ENCODE measurements at regions not wholly inside any gene's neighbourhood (a gene's known extent, or its start where the extent isn't known, plus 50 kb on each side); places are given as distances from the start of the nearest gene placed in this dataset.

- DNase-seq (ENCODE audit: low read depth) = no peak
- no peak for TF ChIP-seq POLR2A (IDR thresholded peaks at IDR 0.05; ENCODE audit: extremely low read depth, insufficient read length)
- no peak for TF ChIP-seq MAX (IDR thresholded peaks at IDR 0.05; ENCODE audit: low read depth, low read length)
- no peak for TF ChIP-seq CTCF (IDR thresholded peaks at IDR 0.05; ENCODE audit: low read depth, low read length)
- no peak for TF ChIP-seq MYC (IDR thresholded peaks at IDR 0.05; ENCODE audit: low read depth, low read length)
Measured at GRCh38 chr18:67650686-67651385, 134.3 kb upstream of the DSEL start.

DNA sequence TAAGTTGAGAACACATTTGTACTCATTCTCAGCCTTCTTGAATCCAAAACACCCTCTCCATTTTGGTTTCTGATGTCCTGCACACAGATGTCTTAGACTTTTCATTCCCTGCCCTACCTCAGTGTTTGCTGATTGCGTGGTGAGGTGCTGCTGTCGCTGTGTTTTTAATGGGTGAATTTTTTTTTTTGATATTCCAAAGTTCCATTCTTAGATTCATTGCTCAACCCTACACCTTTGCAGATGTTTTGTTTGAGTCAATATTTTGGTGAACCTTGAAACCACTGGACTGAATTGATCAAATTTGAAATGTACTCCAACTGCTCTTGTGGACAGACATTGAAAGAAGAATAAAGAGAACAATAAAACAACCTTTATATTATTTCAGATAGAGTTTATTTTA is 130.4 kb upstream of the DSEL start:
- TF ChIP-seq MAX (IDR thresholded peaks at IDR 0.05; ENCODE audit: low read depth, low read length) (no peak), POLR2A (IDR thresholded peaks at IDR 0.05; ENCODE audit: extremely low read depth, insufficient read length) (no peak), CTCF (IDR thresholded peaks at IDR 0.05; ENCODE audit: low read depth, low read length) (no peak), MYC (IDR thresholded peaks at IDR 0.05; ENCODE audit: low read depth, low read length) (no peak)
- no peak overlapping the region for H3K4me3 ChIP-seq (ENCODE audit: low read depth, low read length)
- no peak for DNase-seq (ENCODE audit: low read depth)

More at GRCh38 chr18:67650686-67651385, 134.3 kb upstream of the DSEL start:
- H3K4me3 ChIP-seq (ENCODE audit: low read depth, low read length) = no peak overlapping the region

GRCh38 chr18:67644226-67644625 is 127.7 kb upstream of the DSEL start:
- no peak for TF ChIP-seq POLR2A (IDR thresholded peaks at IDR 0.05; ENCODE audit: extremely low read depth, insufficient read length)
- TF ChIP-seq MYC (IDR thresholded peaks at IDR 0.05; ENCODE audit: low read depth, low read length) = no peak
- TF ChIP-seq MAX (IDR thresholded peaks at IDR 0.05; ENCODE audit: low read depth, low read length) = no peak
- TF ChIP-seq CTCF (IDR thresholded peaks at IDR 0.05; ENCODE audit: low read depth, low read length) = no peak
- DNase-seq (ENCODE audit: low read depth) = no peak
- no peak overlapping the region for H3K4me3 ChIP-seq (ENCODE audit: low read depth, low read length)

DNA sequence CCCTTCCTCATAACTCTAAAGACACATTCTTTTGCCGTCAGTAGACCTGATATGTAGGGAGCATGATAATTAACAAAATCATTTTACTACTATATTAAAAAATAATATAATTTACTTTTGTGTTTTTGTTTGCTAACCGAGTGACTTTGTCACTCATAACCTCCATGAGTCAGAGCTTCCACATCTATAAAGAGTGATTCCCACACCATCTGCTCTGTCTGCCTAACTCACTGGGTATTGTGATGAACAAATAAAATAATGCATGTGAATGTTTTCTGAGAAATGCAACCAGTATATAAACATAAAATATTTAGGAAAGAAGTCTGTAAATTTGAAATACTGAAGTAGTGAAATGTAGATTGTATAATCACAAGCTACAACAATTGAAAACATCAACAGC is 123.4 kb upstream of the DSEL start:
- no peak for DNase-seq (ENCODE audit: low read depth)
- TF ChIP-seq MAX (IDR thresholded peaks at IDR 0.05; ENCODE audit: low read depth, low read length) = no peak
- TF ChIP-seq POLR2A (IDR thresholded peaks at IDR 0.05; ENCODE audit: extremely low read depth, insufficient read length) = no peak
- no peak for TF ChIP-seq MYC (IDR thresholded peaks at IDR 0.05; ENCODE audit: low read depth, low read length)
- no peak for TF ChIP-seq CTCF (IDR thresholded peaks at IDR 0.05; ENCODE audit: low read depth, low read length)
- H3K4me3 ChIP-seq (ENCODE audit: low read depth, low read length) = no peak overlapping the region

- no peak for TF ChIP-seq MYC (IDR thresholded peaks at IDR 0.05; ENCODE audit: low read depth, low read length)
- no peak for TF ChIP-seq POLR2A (IDR thresholded peaks at IDR 0.05; ENCODE audit: extremely low read depth, insufficient read length)
- no peak for TF ChIP-seq CTCF (IDR thresholded peaks at IDR 0.05; ENCODE audit: low read depth, low read length)
- TF ChIP-seq MAX (IDR thresholded peaks at IDR 0.05; ENCODE audit: low read depth, low read length) = no peak
- DNase-seq (ENCODE audit: low read depth) = no peak
- H3K4me3 ChIP-seq (ENCODE audit: low read depth, low read length) = no peak overlapping the region
Measured at GRCh38 chr18:67636597-67637385, 120.3 kb upstream of the DSEL start.
